Skin of body (tissue), 1 donor: ENCODE measurements at regions not wholly inside any gene's neighbourhood (a gene's known extent, or its start where the extent isn't known, plus 50 kb on each side); places are given as distances from the start of the nearest gene placed in this dataset.
"Not testable (repeated sequence)": the region's sequence is repeated elsewhere in the genome, so short reads cannot be mapped to it uniquely, and the experiment has no call there.

ENCODE experiments used
- DNase-seq: peaks from one replicate; lab custom pipeline; 2025; lab: John Stamatoyannopoulos, UW

DNA sequence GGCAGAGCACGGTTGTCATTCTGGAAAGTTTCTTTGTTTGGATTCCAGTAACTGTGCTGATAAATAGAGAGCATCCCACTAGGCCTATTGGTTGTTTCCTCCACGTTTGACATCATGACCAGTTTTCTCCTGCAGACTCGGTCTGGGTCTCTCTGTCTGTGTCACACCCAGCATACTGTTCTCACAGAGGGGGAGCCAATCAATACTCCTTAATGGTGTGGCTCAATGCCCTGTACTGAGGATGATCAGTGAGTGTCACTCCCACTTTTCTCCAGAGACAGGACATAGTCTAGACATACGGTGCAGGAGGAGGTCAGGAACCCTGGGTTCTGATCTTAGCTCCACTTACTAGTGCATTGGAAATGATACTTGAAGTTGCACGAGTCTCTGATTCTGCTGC lies 88.2 kb upstream of the BLID start:
- no peak for DNase-seq

DNA sequence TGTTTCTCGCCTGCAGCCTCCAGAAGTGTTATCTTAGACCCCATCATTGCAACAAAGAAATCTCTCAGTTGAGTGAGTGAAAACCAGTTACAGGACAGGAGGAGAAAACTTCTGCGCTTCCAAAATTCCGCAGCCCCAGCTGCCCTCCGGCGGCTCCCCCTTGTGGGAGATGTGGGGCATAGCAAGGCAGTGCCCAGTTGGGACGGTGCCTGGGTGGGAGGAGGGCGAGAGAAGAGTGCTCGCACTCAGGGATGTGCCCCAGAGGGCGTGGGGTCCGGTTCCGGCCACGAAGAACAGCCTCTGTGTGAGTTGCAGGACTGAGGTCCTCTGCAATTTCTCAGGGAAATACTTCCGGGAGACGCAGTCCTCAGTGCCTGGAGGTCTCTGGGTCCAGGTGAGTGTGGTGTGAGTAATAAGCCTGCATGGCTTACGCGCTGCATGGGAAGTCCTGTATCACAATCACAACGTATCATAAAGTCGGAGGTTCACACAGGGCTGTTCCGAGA lies 87.0 kb upstream of the BLID start:
- DNase-seq: peak; percentile 80

DNA sequence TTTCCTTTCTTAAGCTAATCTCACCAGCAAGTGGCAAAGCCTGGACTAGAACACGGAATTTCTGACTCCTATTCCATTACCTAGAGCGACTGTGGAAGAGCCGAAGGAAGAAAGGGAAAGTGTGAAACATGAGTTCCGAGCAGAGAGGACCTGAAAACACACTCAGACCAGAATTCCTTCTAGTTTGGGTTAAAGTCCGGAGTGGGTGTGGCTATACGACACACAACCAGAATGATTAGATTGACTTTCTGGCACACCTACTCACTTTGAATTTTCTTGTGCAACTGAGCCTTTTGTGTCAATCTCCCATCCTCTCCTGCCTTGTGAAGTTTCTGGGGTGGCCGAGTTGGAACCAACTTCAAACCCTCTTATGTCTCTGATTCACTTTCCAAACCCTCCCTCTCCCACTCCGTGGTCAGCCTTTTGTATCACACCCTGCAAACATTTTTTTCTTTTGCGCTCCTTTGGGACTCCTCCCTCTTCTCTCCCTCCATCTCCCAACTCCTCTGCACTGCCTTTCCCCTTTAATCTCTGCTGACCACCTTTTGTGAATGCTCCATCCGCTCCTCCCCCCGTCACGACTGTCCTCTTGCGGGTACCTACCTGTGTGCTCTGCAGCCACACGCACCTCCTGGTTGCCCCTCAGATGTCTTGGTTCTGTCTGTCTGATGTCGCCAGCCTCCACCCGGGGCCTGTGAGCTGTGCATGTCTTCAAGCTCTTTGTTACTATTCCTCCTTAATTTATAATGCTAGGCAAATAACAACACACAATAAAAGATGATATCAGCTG lies 86.3 kb upstream of the BLID start:
- DNase-seq: peak; percentile 57

DNA sequence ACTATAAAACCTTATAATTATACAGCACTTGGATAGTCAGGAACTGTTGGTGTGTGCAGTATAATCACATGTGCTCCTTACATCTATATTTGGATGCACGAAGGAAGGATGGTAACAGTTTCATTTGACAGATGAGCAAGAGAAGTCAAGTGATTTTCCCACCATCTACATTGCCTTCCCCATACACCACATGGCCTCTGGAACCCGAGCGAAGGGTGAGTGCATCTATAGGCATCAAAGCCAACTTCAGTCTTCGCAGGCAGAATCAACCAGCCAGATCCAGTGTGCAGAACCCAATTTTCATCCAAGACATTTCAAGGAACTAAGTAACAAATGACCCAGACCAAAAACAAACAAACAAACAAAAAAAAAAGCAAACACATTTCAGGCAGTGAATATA lies 85.1 kb upstream of the BLID start:
- no peak for DNase-seq

DNA sequence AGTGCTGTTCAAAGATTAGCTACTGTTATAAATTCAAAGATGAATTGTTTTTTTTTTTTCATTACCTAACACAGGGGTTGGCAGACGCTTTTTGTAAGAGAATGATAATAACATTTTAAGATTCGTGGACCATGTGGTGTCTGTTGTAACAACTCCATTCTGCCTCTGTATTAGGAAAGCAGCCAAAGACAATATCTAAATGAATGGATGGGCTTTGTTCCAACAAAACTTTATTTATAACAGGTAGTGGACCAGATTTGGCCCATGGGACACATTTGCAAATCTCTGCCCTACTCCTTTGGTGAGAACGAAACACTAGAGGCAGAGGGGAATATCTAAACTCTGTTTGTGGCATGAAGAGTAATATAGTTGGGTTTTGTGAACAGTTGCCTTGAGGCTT lies 83.6 kb upstream of the BLID start:
- DNase-seq: no peak

DNA sequence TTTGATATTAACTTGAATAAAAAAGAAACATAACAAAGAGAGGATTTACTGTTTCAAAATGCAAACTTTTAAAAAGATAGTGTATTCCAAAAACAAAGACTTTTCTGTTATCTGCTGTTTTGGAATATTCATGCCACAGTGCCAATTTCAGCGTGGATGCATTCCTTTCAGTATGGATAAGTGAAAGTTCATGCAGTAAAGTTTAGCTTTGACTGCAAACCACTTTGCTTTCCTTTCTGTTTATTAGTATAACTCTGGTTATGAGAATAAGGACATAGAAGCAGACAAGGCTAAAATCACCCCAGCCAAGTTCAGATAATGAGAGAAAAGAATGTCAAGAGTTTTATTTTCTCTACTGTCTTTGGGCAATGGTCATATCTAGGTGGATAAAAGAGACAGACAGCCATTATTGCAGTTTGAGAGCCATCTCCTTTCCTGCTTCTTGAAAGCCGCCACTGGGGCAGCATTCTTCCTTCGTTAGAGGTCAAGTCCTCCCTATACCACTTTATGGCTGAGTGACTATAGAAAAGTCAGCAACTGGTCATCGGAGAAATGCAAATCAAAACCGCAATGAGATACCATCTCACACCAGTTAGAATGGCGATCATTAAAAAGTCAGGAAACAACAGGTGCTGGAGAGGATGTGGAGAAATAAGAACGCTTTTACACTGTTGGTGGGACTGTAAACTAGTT lies 82.4 kb upstream of the BLID start:
- DNase-seq: no peak

DNA sequence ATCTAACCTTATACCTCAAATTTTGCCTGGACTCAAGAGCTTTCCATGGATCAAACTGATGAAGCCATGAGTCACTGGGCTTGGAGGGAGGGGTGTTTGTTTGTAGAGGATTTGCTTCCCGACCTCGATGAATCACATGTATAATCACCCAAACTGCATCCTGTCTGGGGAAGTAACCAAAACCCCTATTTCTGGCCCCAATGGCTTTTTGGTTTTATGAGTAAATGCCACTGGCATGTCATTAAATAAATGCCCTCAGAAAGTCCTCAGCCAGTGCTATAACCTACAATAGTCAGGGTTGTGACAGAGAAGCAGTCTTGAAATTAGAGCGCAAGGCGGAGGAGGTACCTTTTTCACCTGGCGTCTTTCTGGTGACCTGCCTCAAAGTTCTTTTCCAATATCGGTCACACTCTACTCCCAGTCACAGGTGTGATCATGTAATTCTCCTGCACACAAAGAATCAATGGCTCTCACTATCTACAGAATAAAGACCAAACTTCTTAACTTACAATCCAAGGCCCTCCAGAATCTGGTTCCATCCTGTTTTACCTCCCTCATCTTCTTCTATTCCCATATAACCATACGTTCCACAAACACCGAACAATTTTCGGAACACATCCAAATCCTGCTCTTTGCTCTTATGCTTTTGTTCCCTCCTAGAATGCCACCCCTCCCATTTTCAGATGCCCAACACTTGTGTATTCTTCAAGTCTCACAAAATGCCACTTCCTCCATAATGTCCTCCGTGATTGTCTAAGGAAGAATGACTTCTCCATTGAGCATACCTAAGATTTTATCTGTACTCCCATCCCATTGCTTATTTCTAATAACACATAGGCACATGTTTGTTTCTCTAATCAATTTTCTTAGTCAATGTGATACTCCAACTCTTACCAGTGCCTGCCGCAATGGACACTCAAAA lies 81.3 kb upstream of the BLID start:
- DNase-seq: no peak

DNA sequence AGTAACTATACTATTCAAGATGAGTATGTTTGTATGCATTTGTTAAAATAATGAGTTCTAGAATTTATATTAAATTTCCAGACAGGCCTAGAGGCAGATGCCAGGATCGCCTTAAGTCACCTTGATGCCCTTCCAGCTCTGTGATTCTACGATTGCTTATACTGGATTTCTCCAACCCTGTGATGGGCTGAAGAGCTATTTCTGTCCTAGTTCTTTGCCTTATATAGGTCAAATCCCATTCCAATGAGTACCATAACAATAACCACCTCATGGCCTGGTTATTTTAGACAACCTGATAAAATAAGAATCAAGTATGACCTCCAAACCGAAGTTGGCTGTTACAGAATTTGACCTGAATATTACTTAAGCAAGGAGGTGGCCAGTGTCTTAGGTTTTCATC lies 79.8 kb upstream of the BLID start:
- DNase-seq: no peak

DNA sequence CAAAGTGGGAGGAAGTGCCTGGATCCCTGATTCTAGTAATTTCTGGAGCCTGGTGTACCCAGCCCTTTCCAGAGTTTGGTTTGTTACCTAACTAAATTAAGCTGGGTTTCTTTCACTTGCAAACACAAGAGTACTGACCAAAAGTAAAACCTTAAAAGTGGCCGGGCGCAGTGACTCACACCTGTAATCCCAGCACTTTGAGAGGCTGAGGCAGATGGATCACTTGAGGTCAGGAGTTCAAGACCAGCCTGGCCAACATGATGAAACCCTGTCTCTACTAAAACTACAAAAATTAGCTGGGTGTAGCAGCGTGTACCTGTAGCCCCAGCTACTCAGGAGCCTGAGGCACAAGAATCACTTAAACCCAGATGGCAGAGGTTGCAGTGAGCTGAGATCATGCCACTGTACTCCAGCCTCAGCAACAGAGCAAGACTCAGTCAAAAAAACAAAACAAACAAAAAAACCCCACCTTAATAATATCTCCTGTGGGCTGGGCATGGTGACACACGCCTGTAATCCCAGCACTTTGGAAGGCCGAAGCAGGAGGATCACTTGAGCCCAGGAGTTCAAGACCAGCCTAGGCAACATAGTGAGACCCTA lies 78.0 kb upstream of the BLID start:
- not testable (repeated sequence) for DNase-seq

DNA sequence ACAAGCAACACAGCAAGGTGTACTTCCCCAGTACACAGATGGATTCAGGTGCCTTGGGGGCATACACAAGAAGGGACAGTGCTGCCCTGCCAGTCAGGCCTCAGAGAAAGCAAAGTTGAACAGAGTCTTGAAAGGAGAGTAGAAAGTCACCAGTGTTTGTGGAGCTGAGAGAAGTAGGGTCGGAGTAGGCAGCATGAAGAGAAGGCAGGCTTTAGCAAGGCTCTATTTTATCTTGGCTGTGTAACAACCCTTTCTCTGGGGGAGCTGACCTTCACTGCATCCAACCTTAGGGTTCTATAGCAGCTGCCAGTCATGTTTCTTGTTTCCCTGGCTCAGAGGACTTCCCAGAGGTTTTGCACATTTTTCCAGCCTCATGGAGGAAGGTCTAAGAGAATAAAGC lies 77.4 kb upstream of the BLID start:
- no peak for DNase-seq

DNA sequence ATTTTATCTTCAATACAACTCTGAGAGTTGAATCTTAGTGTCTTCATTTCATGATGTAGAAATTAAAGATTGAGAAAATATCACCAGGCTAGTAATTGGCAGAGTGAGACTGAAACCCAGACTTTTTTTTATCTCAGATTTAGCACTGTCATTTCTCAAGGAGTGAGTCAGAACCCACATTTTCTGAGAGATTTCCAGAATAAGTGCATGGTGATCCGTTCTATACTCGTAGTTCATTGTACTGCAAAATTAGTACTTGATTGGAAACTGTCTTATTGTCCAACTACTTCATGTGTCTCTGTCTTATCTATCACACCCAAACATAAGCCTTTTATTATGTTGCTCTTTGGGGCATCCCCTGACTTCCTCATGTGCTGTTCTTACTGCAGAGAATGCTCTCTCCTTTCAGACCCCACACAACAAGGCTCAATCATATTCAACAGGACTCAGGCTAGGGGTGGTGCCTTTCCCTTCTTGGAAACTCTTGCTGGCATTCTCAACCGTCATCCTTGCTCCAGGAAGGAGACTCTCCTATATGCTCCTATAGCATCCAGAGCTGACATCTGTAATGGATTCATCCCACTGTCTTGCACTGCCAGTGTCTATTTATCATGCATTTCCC lies 76.7 kb upstream of the BLID start:
- DNase-seq: no peak

DNA sequence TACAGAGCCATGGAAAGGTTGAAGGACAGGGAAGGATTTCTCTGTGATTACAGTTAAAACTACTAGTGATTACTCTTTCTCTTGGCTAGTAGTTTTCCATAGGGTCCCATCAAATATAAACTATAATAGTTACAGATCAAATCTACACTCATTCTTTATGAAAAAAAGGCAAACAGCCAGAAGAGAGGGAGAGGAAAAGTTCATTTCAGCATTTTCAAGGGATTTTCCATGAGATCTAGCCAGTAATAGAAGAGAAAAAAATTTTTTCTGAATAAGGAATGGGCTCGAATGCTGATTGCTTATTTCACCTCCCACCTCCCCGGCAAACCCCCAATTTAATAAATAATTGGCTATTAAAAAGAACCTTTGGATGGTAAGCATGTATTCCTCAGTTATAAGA lies 74.8 kb upstream of the BLID start:
- peak; percentile 69 for DNase-seq

DNA sequence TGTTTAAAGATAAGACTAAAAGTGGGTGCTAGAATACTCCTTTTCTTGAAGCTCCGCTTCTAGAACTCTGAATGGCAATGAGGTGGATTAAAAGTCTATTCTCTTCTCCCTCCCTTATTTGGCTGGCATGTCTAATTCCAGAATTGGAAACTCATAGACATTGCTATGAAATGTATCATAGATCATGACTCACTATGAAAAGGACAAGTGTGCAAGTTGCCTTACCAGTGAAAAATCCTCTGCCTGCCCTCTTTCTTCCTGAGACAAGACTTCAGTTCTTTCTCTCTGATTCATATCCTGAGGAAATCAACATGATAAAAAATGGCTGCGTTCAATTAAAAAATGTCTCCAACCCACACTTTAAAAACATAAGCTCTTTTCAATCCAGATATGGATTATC lies 73.2 kb upstream of the BLID start:
- peak; percentile 67 for DNase-seq

DNA sequence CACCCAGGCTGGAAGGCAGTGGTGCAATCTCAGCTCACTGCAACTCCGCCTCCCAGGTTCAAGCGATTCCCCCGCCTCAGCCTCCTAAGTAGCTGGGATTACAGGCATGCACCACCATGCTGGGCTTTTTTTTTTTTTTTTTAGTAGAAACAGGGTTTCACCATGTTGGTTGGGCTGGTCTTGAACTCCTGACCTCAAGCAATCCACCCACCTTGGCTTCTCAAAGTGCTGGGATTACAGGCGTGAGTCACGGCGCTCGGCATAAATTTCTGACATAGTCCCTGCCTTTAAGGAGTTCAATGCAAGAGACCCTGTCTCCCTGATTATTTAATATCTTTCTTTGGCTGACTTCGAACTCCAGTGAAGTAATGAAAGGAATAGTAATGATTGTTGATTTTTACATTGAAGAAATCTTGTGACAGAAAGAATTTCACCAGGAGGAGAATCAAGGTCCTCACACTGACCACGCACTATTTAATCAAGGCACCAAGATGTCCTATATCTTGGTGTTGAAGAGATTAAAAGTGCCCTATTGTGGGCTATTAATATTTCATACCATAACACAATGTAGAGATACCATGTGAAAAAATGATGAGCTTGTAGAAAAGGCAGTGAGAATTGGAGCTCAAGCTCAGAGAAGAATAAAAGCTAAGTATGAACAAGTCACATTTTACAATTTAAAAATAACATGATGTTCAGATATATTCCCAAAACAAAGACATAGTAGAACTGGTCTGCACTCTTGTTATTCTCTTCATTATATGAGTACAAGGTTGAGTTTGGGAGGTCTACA lies 71.6 kb upstream of the BLID start:
- no peak for DNase-seq

DNA sequence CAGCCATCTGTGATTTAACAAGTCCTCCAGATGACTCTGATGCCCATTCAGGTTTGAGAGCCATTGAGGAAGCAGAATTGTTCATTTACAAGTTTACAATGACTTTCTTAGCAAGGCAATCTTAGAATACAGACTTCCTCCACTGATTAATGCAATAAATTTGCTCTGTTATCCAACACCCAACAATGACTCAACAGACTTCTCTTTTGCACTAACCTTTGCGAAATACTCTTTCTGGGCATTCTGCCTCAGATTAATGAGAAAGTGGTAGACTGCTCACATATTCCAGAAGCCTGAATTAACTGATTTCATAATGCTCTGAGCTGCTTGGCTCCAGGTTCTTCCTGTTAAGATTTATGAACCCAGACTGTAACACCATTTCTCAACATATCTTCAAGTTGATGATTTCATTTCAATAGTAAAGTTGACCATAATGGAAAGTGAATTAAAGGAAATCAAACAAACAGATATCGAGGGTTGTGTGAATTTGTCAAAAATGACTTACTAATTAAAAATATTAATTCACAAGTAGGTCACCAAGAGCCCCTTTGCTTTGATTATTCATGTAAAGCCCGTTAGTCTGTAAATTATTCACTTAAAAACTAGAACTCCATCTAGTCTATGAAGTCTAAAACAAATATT lies 70.5 kb upstream of the BLID start:
- DNase-seq: peak; percentile 44

DNA sequence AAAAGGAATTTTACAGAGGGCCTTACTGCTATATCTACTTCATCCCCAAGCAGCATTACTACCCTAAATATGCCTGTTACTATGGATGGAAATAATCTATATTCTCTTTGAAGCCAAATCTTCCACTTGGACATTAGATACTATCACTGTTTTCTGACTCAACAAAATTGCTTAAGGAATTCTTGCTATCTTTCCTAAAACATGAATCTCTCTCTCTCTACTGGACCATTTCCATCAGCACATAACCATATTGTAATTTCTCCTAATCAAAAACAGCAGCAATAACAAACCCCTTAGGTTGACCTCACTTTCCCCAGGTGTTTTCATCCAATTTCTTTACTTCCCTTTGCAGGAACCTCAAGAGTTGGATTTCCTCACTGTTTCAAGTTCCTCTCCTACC lies 67.9 kb upstream of the BLID start:
- DNase-seq: no peak

DNA sequence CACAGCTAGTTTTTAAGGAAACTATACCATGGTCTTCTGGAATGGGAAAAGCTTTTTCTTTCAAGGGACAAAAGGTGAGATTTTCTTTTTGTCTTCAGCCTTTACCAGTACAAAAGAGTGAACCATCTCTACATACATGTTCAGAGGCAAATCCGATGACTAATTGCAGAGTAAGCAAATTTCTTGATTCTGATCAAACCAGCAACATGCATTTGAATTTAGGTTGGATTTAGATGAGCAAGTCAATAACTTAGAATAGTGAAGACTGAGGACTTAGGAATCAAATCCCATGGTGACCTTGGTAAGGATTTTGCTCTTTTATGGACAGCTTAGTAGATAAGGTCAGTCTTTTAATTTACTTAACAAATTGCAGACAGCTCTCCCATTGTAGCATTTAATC lies 65.9 kb upstream of the BLID start:
- no peak for DNase-seq

DNA sequence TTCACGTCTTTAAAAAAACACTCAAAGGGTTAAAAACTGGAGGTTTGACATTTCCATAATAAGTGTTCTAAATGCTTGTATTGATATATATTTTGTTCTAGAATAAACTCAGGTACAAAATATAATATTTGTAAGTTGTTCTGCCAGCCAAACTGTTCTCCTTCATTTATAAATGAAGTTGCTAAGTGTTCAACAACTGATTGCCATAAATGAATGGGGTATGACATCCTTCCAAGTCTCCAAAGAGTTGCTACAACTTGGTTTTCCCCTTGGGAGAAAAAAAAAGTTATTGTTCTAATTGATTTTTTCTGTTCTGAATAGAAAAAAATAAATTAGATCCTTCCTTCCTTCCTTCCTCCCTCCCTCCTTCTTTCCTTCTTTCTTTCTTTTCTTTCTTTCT lies 65.4 kb upstream of the BLID start:
- DNase-seq: no peak

DNA sequence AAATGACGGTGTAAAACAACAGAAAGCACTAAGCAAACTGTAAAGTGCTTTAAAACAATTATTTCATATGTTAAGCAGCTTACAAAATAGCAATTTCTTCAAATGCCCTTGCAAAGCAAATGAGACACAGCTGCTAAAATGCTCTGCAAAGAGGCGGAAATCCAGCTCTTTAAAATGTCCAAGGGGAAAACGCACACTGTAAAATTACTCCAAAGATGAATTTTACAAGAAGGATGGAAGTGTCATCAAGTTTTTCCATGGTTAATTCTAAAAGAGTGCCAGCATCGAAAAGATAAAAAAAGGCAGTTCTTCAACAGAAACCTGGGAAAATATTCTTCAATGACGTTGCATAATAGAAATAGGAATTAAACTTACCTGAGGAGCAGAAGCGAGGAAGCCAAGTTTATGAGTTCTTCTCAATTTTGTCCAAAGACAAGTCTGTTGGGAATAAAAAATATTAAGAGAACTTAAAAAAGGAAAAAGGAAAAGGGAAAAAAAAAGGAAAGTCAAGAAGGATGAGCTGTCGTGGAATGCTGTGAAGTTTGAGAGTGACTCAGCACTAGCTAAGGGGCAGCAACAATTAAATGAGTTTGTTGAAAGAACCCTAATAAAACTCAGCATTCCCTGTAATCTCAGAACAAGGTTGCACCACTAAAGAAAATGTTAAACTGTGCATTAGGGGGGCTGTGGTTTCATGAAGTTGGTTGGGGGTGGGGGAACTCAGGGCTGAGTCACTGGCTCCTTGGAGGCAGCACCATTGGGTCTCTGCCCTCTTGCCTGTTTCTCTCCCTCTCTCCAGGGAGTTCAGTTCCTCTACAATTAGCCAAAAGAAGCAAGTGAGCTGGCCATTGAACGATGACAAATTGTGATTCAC lies 64.2 kb upstream of the BLID start:
- peak; percentile 32 for DNase-seq
